Superior temporal gyrus (tissue), 1 donor: ENCODE measurements at regions not wholly inside any gene's neighbourhood (a gene's known extent, or its start where the extent isn't known, plus 50 kb on each side); places are given as distances from the start of the nearest gene placed in this dataset.
A peak's percentile ranks its signal among the peaks of the same experiment; 100 is the strongest.
"Not testable (repeated sequence)": the region's sequence is repeated elsewhere in the genome, so short reads cannot be mapped to it uniquely, and the experiment has no call there.

Experiments used
- DNase-seq: peaks from one replicate; pipeline ENCODE4 v3.0.0-alpha.2; 2016; ENCODE audit errors: extremely low spot score

- DNase-seq = no peak
Measured at GRCh38 chr5:82956600-82956999, 120.6 kb downstream of the TMEM167A start.

GRCh38 chr5:82952326-82952725 lies 124.9 kb downstream of the TMEM167A start:
- no peak for DNase-seq

GRCh38 chr5:82944267-82944666 lies 132.9 kb downstream of the TMEM167A start:
- DNase-seq = not testable (repeated sequence)

GRCh38 chr5:82942083-82942881 lies 134.9 kb downstream of the TMEM167A start:
- no peak for DNase-seq

GRCh38 chr5:82938901-82939725 lies 138.1 kb downstream of the TMEM167A start:
- no peak for DNase-seq

GRCh38 chr5:82932473-82933220 lies 144.5 kb downstream of the TMEM167A start:
- not testable (repeated sequence) for DNase-seq

GRCh38 chr5:82931110-82931509 lies 146.1 kb downstream of the TMEM167A start:
- DNase-seq = no peak

GRCh38 chr5:82925061-82925411 lies 152.2 kb downstream of the TMEM167A start:
- DNase-seq = no peak

- DNase-seq = no peak
Measured at GRCh38 chr5:82924226-82925060, 152.8 kb downstream of the TMEM167A start.

- DNase-seq = peak; percentile 77
Measured at GRCh38 chr5:82922086-82922734, 155.0 kb downstream of the TMEM167A start.

- DNase-seq = no peak
Measured at GRCh38 chr5:82918311-82919031, 158.7 kb downstream of the TMEM167A start.

- DNase-seq = no peak
Measured at GRCh38 chr5:82917584-82917983, 159.6 kb downstream of the TMEM167A start.

- no peak for DNase-seq
Measured at GRCh38 chr5:82913971-82914370, 163.2 kb downstream of the TMEM167A start.

GRCh38 chr5:82912462-82912861 lies 164.7 kb downstream of the TMEM167A start:
- DNase-seq = no peak

GRCh38 chr5:82911910-82912309 lies 165.3 kb downstream of the TMEM167A start:
- no peak for DNase-seq

GRCh38 chr5:82910905-82911304 lies 166.3 kb downstream of the TMEM167A start:
- DNase-seq = no peak

GRCh38 chr5:82910491-82910890 lies 166.7 kb downstream of the TMEM167A start:
- no peak for DNase-seq

- no peak for DNase-seq
Measured at GRCh38 chr5:82909771-82910170, 167.4 kb downstream of the TMEM167A start.

- DNase-seq = no peak
Measured at GRCh38 chr5:82905986-82906385, 171.2 kb downstream of the TMEM167A start.

GRCh38 chr5:82901281-82901888 lies 175.8 kb downstream of the TMEM167A start:
- DNase-seq = no peak
